GM21825 (cell line): ENCODE measurements at regions not wholly inside any gene's neighbourhood (a gene's known extent, or its start where the extent isn't known, plus 50 kb on each side); places are given as distances from the start of the nearest gene placed in this dataset.
"Not testable (repeated sequence)": the region's sequence is repeated elsewhere in the genome, so short reads cannot be mapped to it uniquely, and the experiment has no call there.

Experiments
- ATAC-seq: cut with Tn5 transposase; IDR thresholded peaks from one replicate; pipeline ENCODE4 v1.9.1; 2021; ENCODE audit warnings: mild to moderate bottlenecking, moderate library complexity; ENCODE audit not compliant: unreplicated experiment

DNA sequence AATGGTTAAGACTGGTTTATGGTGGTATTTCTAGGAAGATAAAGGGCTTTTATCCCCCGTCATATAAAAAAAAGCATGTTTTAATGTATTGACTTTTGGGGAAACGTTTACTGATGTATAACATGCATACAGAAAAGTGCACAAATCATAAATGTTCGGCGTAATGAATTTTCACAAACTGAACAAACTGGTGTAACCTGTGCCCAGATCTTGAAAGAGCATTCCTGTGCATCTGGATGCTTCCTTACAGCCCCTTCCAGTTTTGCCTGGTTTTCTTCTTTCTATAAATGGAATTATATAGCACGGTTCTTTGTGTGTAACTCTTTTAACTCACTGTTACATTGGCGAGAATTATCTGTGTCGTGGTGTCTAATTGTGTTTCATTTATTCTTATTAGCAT is 693.8 kb upstream of the TBX3 start:
- ATAC-seq = no peak

DNA sequence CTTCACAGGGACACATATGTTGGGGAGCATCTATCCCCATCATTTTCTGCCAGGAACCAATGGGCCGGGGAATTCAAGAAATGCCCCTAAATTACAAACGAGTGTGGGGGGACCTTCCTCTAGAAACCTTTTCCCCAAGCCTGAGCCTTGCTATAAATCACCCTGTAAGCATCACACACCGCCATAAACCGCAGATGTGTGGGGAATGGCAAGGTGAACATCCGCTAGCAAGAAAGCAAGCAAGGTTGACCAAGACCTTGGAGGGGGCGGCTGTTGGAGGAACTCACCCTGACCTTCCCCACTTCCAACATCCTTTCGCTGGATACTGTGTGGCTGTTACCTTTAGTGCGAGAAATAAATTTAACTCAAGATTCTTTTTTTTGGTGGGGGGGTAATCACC is 693.3 kb upstream of the TBX3 start:
- ATAC-seq = no peak

DNA sequence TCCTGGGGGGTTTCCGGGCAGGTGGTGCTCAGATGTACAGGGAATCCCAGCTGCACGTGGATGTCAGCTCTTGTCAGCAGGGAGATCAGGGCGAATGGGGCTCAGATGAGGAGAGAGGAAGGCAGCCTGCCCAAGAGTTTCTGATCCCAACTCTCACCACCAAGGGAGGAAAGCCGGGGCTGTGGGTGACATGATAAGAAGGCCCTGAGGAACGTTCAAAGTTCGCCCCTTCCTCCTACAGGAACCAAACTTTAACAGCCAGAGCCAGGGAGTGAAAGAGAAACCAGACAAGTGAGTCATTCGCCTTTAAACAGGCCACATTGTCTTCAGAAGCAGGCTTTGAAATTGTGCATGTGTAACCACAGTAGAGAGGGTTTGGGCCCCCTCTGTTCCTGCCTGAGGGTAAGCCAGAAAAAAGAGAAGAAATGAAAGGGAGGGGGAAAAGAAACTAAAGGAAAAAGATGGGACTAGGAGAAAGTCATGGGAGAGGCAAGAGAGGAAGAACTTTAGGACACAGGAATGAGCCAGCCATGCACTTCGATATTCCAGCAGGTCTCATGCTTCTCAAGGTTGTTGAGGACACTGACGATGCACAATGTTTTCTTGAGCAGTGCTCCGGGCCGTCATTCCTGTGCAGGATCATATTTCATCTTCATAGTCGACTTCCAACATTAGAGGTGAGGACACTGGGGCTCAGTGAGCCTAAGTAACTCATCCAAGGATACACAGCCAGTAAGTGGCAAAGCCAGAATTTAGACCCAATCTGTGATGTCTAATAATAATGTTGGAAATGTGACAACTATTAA is 691.4 kb upstream of the TBX3 start:
- peak; percentile 96 for ATAC-seq

DNA sequence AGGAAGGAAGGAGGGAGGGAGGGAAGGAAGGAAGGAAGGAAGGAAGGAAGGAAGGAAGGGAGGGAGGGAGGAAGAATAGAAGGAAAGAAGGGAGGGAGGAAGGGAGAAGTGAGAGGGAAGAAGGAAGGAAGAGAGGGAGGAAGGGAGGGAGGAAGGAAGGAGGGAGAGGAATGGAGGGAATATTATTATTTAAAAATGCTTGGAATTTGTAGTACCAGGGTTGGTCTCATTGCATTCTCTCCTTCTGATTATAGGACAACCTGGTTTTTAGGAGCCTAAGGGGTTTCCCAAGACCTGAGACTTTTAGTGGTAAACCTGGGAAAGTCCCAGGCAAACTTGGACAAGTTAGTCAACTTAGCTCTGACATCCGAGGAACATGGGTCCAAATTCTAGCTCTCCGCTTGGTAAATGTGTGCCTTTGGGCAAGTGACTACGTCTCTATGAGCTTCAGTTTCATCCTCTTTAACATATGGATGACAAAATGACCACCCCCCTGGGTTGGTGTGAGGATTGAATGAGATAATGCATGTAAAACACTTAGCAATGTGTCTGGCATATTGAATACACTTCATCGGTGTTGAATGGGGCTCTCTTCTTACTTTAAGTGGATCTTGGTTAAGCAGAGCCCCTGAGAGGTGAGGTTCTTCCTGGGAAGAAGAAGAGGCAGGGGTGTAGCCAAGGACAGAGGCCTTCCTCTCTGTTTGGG is 690.7 kb upstream of the TBX3 start:
- ATAC-seq = no peak

DNA sequence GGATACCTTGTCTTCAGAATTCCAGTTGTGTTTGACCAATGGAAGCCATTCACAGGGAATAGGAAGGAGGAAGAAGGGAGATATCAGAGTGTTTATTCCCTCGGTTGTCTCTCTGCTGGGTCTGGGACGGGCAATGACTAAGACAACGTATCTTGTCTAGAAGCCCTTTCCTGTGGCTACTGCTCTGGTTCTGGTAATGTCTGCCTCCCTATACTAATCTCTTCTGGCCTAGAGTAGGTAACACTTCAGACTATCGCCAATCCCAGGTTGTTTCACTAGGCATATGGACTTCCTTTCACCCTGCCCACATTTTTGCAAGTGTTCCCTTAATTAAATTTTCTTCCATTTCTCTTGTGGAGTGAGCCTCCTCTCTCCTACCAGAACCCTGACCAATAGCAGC is 687.7 kb upstream of the TBX3 start:
- ATAC-seq = no peak

DNA sequence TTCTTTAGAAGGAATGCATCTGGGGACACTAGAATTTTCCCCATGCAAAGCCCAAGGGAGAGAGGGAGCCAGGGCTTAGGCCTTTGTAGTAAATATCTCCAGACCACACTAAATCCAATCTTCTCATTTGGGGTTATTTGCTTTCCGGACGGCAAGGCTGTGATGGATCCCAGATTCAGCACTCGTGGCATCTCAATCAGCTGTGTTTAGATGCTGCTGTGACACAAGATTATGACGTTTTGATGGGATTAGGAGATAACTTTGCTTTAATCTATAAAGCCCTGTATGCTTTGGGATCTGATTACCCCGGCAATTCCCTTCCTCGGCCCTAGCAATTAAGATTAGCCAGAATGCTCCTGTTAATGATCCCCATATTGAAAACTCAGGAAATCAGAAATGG is 686.7 kb upstream of the TBX3 start:
- ATAC-seq = no peak

DNA sequence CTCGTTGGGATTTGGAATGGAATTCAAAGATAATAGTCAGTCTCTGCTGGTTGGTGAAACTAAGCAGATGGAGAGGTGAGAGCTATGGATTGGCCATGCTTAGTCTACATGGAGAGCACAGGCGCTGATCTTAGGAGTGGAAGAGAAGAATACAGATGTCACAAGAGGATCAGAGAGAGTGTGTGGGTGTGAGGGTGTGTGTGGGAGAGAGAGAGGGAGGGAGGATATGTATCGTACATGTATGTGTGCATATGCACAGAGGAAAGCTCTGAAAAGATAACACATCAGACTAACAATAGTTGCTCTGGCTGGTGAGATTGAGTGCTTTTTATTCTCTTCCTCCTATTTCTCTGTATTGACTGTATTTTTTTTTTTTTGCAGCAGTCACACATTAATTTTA is 686.2 kb upstream of the TBX3 start:
- no peak for ATAC-seq

DNA sequence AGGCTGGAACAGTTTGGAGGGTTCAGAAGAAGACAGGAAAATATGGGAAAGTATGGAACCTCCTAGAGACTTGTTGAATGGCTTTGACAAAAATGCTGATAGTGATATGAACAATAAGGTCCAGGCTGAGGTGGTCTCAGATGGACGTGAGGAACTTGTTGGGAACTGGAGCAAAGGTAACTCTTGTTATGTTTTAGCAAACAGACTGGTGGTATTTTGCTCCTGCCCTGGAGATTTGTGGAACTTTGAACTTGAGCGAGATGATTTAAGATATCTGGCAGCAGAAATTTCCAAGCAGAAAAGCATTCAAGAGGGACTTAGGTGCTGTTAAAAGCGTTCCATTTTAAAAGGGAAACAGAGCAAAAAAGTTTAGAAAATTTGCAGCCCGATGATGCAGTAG is 682.3 kb upstream of the TBX3 start:
- ATAC-seq = not testable (repeated sequence)

DNA sequence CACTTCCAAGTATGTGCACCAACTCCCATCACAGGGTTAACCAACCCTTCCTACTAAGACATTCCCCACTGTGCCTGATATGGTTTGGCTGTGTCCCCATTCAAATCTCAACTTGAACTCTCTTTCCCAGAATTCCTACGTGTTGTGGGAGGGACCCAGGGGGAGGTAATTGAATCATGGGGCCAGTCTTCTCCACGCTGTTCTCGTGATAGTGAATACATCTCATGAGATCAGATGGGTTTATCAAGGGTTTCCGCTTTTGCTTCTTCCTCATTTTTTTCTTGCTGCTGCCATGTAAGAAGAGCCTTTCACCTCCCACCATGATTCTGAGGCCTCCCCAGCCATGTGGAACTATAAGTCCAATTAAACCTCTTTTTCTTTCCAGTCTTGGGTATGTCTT is 681.8 kb upstream of the TBX3 start:
- not testable (repeated sequence) for ATAC-seq

DNA sequence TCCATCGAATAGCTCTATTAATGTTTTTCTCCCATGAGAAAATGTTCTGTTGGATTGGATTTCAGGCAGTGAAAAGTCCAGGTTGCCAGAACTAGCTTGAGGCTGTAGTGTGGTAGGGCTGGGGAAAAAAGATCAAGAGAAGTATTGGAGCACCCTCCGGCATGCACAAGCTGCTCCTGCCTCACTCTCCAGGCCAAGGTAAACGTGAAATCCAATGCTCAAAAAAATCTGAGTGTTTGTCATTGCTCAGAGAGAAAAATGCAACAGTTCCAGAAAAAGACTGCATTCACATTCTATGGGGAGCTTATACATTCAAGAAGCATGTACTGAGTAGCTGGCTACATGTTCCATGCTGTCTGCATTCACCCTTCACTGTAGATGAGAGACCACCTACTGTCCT is 680.9 kb upstream of the TBX3 start:
- no peak for ATAC-seq

DNA sequence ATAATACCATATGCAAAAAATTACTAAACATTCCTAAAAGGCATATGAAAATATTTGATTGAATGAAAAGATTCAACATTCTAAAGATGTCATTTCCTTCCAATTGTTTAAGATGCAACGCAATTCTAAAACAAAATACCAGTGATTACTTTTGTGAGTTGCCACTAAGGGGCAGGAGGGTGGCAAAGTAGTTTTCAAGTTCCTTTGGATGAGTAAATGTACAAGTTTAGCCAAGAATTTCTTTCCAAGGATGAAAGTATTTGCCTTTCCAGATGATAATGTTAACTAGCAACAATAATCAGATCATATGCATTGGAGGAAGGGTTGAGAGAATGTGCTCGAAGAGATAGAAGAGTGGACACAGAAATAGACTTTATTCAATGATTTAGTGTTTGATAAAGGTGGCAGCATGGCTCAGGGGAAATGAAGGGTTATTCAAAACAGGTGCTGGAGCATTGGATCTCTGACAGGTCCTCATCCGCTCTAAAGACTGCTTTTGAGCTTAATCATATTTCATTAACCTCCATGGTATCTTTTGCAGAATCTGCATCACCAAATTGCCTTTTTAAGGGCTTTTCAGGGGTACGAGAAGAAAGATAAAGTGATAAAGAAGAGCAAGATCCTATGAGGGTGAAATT is 678.5 kb upstream of the TBX3 start:
- ATAC-seq = no peak

DNA sequence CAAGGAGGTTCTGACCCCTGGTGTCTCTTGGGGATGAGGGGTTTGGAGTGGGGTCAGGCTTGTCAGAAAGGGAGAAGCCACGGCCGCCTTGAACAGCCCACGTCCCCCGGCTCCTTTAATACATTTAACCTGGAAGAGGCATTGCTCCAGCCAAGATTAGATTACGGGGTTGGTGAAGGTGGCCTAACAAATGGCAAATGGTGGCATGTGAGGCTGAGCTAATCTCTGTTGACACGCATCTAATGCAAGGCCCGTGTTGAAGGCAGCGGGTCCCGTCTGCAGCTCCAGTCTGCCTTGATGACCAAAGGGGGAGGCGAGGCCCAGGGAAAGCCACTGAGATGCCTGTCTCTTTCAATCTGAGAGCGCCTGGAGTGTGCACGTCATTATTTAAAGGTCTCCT is 673.7 kb upstream of the TBX3 start:
- ATAC-seq = no peak

DNA sequence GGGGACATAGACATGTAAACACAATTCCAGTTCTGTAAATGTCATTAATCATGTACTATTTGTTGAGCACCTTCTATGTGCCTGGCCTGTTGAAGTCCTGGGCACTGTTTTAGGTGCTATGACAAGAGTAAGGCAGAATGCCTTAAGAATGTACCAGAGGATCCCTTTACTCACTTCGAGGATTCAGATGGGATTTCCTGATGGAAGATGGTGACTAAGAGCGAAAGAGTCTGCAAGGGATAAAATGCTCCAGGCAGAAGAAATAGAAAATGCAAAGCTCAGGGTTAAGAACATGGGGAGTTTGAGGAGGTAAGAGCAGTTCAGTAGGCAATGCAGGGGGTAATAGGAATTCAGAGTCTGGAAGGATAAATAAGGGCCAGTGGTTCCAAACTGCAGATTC is 671.3 kb upstream of the TBX3 start:
- no peak for ATAC-seq

DNA sequence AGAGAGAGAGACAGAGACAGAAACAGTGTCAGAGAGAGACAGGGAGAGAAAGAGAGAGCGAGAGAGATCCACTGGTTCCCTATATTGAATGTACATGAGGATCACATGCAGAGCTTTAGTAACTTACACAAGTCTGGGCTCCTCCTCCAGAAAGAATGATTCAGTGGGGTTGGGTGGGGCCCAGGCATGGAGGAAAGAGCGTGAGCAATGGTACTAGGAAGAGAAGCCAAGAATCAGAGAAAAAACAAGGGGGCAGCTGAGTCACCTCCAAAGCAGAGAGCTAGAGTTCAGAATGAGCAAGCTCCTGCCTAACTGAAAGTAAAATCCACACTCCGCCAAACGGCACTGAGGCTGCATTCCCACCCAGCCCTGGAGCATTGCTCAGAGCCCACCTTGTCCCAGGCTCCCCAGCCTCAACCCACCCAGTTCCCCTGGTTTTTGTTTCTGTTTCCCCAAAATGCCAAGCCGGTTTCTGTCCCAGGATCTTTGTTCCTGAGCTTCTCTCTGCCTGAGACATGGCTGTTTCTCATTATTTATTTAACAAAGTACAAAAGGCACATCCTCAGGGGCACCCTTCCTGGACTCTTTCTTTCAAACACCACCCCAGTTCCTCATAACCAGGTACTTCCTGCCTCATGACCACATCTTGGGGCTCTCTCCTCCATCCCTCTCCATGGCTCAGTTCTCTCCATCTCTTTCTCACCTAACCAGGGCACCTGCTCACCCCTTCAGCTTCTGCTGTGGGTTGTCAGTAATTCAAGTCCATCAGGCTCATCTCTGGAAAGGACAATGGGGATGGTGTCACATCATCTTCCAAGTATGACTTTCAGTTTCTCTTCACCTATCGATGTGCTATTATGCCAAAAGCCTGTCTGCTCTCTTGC is 670.3 kb upstream of the TBX3 start:
- no peak for ATAC-seq

DNA sequence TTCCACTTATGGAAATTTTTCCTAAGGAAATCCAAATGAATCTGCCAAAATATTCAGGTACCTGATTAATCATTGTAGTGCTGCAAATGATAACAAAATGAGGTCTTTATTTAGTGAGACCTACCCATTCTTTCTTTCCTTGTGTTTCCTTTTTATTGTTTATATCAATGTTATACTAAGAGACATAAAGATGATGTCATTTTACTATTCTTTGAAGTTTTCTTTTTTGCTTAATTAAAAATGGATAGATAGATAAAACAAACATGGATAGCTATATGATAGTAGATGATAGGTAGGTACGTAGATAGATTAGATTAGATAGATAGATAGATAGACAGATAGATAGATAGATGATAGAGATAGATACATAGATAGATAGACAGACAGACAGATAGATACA is 669.5 kb upstream of the TBX3 start:
- no peak for ATAC-seq

DNA sequence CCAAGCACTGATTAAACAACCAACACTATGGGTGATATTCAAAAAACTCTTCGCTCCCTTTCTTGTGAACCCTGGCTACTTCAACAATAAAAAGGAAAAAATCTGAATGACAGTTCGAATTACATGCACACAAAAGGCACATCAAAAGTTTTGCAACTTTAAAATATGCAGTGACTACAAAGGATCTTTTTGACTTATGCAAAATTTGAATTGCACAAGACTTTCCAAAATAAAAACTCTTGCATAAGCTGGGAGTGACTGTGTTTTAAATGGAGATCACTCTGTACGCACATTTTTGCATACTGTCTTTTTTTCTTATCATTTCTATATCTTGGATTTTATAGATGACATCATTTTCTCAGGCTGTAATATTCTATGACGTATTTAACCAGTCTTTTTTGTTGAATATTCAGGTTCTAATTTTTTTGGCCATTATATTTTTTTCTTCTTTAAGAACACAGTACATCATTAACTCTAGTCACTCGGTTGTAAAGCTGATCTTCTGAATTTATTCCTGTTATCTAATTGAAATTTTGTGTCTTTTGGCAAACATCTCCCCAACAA is 667.6 kb upstream of the TBX3 start:
- ATAC-seq = no peak

DNA sequence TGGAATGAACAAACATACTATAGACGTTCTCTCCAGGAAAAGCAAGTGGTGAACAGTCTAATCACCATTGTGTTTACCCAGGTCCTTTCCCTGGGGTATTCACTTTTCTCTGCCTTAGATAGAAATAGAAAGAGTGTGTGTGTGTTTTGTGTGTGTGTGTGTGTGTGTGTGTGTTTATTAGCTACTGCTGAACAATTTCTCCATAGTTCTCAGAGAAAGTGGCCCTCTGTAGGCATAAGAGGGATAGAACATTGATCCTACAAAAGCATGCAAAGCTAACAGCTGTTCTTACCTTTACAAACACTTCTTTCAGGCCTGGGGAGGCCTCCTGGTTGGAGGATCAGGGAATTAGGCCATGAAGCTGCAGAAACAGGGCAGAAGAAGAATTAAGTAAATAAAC is 665.7 kb upstream of the TBX3 start:
- ATAC-seq = no peak

DNA sequence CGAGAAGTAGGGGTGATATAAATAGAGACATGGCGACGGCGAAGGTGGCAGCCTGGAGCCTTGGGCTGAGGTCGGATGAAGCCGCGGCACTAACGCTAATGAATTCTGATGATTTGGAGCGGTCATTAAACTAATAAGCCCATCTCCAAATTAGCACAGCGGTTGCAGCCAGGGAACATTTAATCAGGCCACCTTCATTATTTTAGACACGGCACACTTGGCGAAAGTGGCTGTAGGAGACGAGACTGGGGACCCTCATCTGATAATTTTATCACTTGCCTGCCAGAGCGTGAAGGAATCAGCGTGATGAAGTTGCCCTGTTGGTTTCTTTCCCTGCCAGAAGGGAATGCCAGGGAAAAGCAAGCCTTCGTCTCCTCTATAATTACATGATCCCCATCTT is 664.3 kb upstream of the TBX3 start:
- ATAC-seq = no peak

DNA sequence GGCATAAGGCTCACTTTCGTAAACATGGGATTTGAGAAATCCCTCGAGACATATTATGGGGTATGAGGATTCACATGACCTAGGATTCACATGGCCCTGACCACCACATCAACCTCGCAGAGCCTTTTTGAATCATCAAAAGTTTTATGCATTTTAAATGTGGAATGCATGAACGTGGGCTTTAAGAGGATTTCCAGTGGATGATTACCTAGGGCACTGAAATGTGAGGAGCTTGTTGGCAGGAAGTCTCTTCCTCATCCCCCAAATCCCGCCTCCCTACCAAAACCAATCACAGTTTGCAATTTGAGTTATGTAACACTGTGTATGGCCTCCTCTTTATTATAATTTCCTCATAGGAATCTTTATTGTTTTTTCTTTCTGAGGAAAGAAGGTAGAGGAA is 659.6 kb upstream of the TBX3 start:
- no peak for ATAC-seq

DNA sequence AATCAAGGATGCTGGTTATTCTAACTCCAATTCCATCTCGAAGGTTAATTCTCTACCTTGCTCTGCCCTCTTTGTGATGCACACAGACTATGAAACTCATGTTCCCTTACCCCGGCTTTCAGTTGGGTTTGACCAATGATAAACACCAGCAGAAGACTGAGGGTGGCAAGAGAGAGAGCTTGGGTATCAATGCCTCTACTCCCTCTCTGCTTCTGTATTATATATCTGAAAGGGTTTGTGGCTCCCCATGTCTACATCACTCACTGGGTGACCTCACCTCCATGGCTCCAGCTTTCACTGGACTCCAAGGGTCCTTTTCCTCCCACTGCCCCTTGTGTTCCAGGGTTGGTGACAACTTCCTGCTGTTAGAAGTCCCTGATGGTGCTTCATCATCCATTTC is 659.0 kb upstream of the TBX3 start:
- no peak for ATAC-seq

DNA sequence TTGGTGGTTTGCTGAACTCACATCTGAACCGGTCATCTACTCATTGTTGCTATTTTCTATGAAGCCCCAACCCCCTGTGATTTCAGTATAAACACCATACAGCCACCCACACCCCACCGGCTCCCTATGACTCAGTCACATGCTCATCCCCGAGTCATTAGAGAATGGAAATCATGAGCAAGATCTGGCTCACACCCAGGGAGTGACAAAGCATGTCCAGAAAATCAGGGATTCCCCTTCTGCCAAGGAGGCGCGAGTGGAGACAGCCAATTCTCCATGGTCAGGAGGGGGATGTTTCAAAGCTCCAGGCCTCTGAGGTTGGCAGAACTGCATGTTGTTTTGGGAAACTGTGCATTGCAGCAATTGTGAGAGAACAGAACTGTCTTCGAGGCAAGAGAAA is 657.5 kb upstream of the TBX3 start:
- no peak for ATAC-seq
